Prostate gland (tissue), 2 donors: ENCODE measurements at regions not wholly inside any gene's neighbourhood (a gene's known extent, or its start where the extent isn't known, plus 50 kb on each side); places are given as distances from the start of the nearest gene placed in this dataset.
"Not testable (repeated sequence)": the region's sequence is repeated elsewhere in the genome, so short reads cannot be mapped to it uniquely, and the experiment has no call there.

Source experiments
- DNase-seq: peaks from one replicate; pipeline ENCODE4 v3.0.0-alpha.2; 2019; ENCODE audit warnings: low spot score
- H3K27ac ChIP-seq, 2 donors: fragments of 200-600 bp; sonication (generic); 2 replicates each; pipeline ENCODE4 v1.5.1; 2017 to 2019
- H3K27me3 ChIP-seq: fragments of 200-600 bp; sonication (generic); replicated peaks from 2 replicates; pipeline ENCODE4 v1.5.1; 2019; ENCODE audit not compliant: insufficient read depth
- H3K36me3 ChIP-seq, 2 donors: fragments of 200-600 bp; sonication (generic); 1 replicate in 1 of 2; 2 replicates in 1 of 2; pipeline versions ENCODE4 v1.5.1 to v1.8.1; 2017 to 2019
- H3K4me1 ChIP-seq: fragments of 200-600 bp; sonication (generic); replicated peaks from 2 replicates; pipeline ENCODE4 v1.5.1; 2019
- H3K4me3 ChIP-seq, 2 donors: fragments of 200-600 bp; sonication (generic); 2 replicates each; pipeline ENCODE4 v1.5.1; 2017 to 2019
- H3K9me3 ChIP-seq: fragments of 200-600 bp; sonication (generic); 2 replicates; pipeline ENCODE4 v1.5.1; 2017
- CTCF ChIP-seq, 4 experiments: fragments of 200-600 bp in 2 of 4; fragments of 450-650 bp in 2 of 4; sonication (generic) in 2 of 4; IDR thresholded peaks; 1 replicate in 3 of 4; 2 replicates in 1 of 4; pipeline ENCODE4 v1.5.1; 2016 to 2019; ENCODE audit warnings: antibody characterized with exemption in 4 of 4, mild to moderate bottlenecking in 2 of 4, moderate library complexity in 2 of 4
- POLR2A ChIP-seq: fragments of 450-650 bp; IDR thresholded peaks from one replicate; pipeline ENCODE4 v1.6.1; 2016; ENCODE audit warnings: antibody characterized with exemption, mild to moderate bottlenecking
- POLR2AphosphoS5 ChIP-seq: sonication (generic); formaldehyde crosslinking; IDR thresholded peaks from one replicate; pipeline ENCODE4 v1.6.1; 2017; ENCODE audit warnings: antibody characterized with exemption
- WGBS: methylation state at CpG from one replicate; pipeline ENCODE4 v1.1.5; 2018; 5-methylcytosine and 5-hydroxymethylcytosine counted together
- intact Hi-C: fragments of 100-400 bp; cut with DNase I; formaldehyde crosslinking; loops from one replicate; pipeline ENCODE4 v1.14.2; 2022

- Histone ChIP-seq H3K9me3 (no peaks in the 10 kb centered on the region), H3K4me1 (no peaks in the 10 kb centered on the region), H3K4me3 (no peak overlapping the region), H3K36me3 (no peaks in the 10 kb centered on the region), H3K27me3 (no peaks in the 10 kb centered on the region), H3K27ac (no peak overlapping the region)
- DNase-seq: no peak
- intact Hi-C loops: no loop called here
- TF ChIP-seq POLR2A: no peak
- TF ChIP-seq CTCF (IDR thresholded peaks at IDR 0.05): no peak
- WGBS: 80% methylated on average over 7 of the region's 7 CpGs
Observed at GRCh38 chr2:230601510-230601909, 111.1 kb upstream of the CAB39 start.

- Histone ChIP-seq H3K9me3 (no peaks in the 10 kb centered on the region), H3K36me3 (no peaks in the 10 kb centered on the region), H3K4me1 (no peaks in the 10 kb centered on the region), H3K27ac (no peak overlapping the region), H3K27me3 (no peaks in the 10 kb centered on the region), H3K4me3 (no peak overlapping the region)
- no peak for DNase-seq
- 62% methylated on average over 7 of the region's 7 CpGs for WGBS
- TF ChIP-seq POLR2AphosphoS5 (no peak), CTCF (IDR thresholded peaks at IDR 0.05) (no peak)
- intact Hi-C loops: no loop called here
Observed at GRCh38 chr2:230602562-230603230, 109.9 kb upstream of the CAB39 start.

- intact Hi-C loops, H3K36me3 ChIP-seq, H3K4me3 ChIP-seq, H3K9me3 ChIP-seq, H3K27me3 ChIP-seq, H3K4me1 ChIP-seq, H3K27ac ChIP-seq, DNase-seq: not testable (repeated sequence)
Observed at GRCh38 chr2:230603317-230603716, 109.3 kb upstream of the CAB39 start.

- H3K4me3 ChIP-seq, DNase-seq, intact Hi-C loops, H3K36me3 ChIP-seq, H3K27ac ChIP-seq, H3K9me3 ChIP-seq, H3K4me1 ChIP-seq, H3K27me3 ChIP-seq: not testable (repeated sequence)
- WGBS: 81% methylated on average over 3 of the region's 3 CpGs
Observed at GRCh38 chr2:230604158-230604557, 108.5 kb upstream of the CAB39 start.

GRCh38 chr2:230614040-230614439 lies 98.6 kb upstream of the CAB39 start:
- TF ChIP-seq CTCF (IDR thresholded peaks at IDR 0.05) (no peak), POLR2A (no peak), POLR2AphosphoS5 (no peak)

GRCh38 chr2:230614913-230615332 lies 97.7 kb upstream of the CAB39 start:
- H3K4me3 ChIP-seq: no peak overlapping the region
- TF ChIP-seq POLR2AphosphoS5 (no peak), CTCF (IDR thresholded peaks at IDR 0.05) (no peak), POLR2A (no peak)
- H3K27me3 ChIP-seq: no peaks in the 10 kb centered on the region
- WGBS: 42% methylated on average over 6 of the region's 6 CpGs
- DNase-seq: no peak
- no peaks in the 10 kb centered on the region for H3K36me3 ChIP-seq
- no peaks in the 10 kb centered on the region for H3K9me3 ChIP-seq
- no peaks in the 10 kb centered on the region for H3K4me1 ChIP-seq
- intact Hi-C loops: loop anchor here (5.0 to 10.0 kb wide), 3 partner anchors 458 to 810 kb away; no protein-coding TSS in a partner anchor
- no peak overlapping the region for H3K27ac ChIP-seq

More at GRCh38 chr2:230614040-230614439, 98.6 kb upstream of the CAB39 start:
- no peak for DNase-seq
- intact Hi-C loops: loop anchor here (5.0 to 10.0 kb wide), 3 partner anchors 457 to 809 kb away; no protein-coding TSS in a partner anchor
- WGBS: 91% methylated on average over 7 of the region's 7 CpGs
- no peak overlapping the region for H3K4me3 ChIP-seq
- no peak overlapping the region for H3K27ac ChIP-seq
- no peaks in the 10 kb centered on the region for H3K36me3 ChIP-seq
- no peaks in the 10 kb centered on the region for H3K4me1 ChIP-seq
- H3K9me3 ChIP-seq: no peaks in the 10 kb centered on the region
- H3K27me3 ChIP-seq: no peaks in the 10 kb centered on the region

- not testable (repeated sequence) for H3K27me3 ChIP-seq, H3K9me3 ChIP-seq, H3K4me1 ChIP-seq, DNase-seq, H3K36me3 ChIP-seq, H3K4me3 ChIP-seq, H3K27ac ChIP-seq
- 53% methylated on average over 11 of the region's 11 CpGs for WGBS
- intact Hi-C loops: loop anchor here (10.0 kb wide), 1 partner anchor 812 kb away; no protein-coding TSS in a partner anchor
Observed at GRCh38 chr2:230617256-230617706, 95.4 kb upstream of the CAB39 start.
